GM12874 (cell line): ENCODE measurements at regions not wholly inside any gene's neighbourhood (a gene's known extent, or its start where the extent isn't known, plus 50 kb on each side); places are given as distances from the start of the nearest gene placed in this dataset.

Experiments
- TF ChIP-seq, protein P1 (sequence below): IDR thresholded peaks from 2 replicates; pipeline ENCODE4 v1.5.1; 2011; ENCODE audit warnings: low read depth, mild to moderate bottlenecking, control low read depth, low read length, moderate library complexity; ENCODE audit not compliant: insufficient read depth

DNA sequence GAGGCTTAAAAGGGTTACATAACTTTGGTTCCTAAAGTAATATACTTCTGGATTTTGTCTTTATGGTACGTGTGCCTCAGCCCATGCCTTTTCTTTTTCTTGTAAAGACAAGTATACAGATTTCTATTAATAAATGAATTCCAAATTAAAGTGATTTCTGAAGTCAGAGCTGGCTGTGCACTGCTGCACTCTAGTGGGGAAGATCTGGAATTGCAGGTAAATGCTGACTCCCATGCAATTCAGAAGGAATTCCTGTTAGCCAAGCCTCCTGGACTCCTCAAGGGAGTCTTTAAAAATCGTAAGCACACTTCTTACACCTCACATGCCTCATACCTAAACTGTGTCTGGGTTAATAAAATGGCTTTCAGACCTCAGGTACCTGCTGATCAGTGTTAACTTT lies 118.4 kb upstream of the SLC7A1 start:
- TF ChIP-seq, protein P1, sequence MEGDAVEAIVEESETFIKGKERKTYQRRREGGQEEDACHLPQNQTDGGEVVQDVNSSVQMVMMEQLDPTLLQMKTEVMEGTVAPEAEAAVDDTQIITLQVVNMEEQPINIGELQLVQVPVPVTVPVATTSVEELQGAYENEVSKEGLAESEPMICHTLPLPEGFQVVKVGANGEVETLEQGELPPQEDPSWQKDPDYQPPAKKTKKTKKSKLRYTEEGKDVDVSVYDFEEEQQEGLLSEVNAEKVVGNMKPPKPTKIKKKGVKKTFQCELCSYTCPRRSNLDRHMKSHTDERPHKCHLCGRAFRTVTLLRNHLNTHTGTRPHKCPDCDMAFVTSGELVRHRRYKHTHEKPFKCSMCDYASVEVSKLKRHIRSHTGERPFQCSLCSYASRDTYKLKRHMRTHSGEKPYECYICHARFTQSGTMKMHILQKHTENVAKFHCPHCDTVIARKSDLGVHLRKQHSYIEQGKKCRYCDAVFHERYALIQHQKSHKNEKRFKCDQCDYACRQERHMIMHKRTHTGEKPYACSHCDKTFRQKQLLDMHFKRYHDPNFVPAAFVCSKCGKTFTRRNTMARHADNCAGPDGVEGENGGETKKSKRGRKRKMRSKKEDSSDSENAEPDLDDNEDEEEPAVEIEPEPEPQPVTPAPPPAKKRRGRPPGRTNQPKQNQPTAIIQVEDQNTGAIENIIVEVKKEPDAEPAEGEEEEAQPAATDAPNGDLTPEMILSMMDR: peak; percentile 62

DNA sequence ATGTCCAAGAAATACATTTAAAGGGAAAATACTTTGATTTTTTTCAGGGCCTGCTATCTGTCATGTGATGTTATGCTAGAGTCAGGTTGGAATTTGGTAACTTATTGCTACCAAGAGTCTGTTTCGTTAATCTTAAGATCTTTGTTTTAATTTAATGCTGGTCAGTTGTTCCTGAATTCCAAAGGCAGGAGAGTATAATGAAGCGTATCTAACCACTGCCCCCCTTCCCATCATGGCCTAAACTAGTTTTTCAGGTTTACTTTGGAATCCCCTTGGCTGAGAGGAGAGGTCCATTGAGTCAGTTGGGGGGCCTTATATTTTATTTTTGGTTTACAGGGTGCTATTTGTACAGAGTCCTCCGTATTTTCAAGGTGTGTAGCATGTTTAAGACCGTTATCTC lies 116.3 kb upstream of the SLC7A1 start:
- TF ChIP-seq, protein P1: no peak

DNA sequence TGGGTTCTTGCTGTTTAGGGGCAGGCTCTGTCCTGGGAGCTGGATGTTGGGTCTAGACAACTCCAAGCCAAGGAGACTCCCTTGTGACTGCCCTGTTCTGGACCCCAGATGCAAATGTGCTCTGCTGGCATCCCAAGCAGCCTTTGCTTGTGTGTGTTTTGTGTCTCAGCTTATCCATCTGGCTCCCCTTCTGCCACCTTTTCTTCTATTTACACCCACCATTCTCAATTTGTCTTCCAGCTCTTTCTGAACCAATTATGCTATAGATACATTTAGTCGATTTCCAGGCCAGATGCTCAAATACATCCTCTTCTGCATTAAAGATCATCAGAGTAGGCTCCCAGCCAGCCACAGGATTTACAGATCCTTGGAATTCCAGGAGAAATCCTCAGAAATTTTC lies 115.0 kb upstream of the SLC7A1 start:
- TF ChIP-seq, protein P1: no peak

DNA sequence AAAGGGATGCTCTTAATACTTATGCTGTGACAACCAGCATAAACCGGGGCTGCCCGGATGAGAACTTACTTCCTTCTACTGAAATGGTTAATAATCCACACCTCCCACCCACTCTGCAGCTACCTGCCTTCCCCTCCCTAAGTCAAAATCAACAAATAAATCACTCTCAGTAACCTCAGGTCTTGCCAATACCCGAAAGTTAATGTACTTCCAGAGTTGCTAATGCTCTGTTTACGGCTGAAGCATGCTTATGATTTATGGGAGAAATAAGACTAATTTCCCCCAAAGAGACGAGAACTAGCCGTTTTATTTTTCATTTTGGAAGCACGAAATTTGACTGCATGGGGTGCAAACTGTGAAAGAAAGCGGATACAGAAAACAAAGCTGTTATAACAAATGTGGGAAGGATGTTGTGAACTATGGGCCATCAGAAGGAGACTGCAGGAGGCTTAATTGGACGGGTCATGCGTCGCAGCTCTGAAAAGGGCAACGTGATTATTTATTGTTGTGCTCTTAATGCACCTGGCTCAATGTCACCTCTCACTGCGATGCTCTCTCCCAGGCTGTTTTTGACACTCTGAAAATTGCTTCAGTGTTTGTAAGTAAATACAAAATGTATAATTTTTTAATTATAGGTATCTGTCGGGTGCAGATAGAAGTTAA lies 114.0 kb upstream of the SLC7A1 start:
- TF ChIP-seq, protein P1: no peak

DNA sequence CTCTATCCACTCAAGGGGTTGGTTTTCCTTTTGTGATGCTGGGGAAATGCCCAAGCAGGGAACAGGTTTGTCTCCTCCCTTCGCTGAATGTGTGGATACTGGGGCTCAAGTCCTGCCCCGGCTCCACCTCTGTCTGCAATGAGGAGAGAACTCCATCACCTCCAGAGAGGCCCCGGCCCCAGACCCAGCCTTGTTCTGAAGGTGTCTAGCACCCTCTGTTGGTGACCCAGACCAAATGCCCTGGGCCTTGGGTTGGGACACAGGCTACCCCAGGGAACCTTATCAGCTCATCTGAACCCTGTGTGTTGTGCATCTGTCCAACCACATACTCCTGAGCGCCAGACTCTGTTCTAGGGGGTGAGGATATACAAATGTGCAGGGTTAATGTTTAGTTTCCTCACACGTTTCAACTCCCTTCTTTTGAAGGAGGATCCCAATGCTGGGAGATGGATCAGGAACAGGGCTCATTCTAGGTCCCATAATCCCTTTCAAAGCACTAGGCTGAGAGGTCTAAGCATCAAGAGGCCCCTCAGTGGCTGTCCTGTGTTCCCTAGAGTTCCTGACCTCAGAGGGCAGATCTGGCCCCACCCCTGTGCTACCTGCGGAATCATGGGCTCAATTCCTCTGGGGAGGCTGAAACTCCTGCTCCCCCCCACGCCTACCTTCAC lies 112.5 kb upstream of the SLC7A1 start:
- TF ChIP-seq, protein P1: peak; percentile 72

DNA sequence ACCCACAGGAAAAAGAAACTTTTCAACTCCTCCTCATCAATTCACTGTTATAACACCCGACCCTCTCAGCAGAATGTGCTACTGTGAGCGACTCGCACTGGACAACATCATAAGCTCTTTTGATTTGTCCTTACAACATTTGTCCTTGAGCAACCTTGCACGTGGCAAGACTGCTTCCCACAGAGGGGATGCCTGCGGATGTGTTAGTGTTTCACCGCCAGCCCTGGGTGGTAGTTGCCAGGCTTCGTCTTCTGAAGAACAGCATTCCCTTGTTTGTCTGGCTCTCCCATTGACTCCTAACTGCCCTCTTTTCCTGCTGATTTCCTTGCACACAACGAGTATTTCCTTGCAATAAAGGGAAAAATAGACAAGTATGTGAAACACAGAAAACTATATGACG lies 111.4 kb upstream of the SLC7A1 start:
- TF ChIP-seq, protein P1: no peak

DNA sequence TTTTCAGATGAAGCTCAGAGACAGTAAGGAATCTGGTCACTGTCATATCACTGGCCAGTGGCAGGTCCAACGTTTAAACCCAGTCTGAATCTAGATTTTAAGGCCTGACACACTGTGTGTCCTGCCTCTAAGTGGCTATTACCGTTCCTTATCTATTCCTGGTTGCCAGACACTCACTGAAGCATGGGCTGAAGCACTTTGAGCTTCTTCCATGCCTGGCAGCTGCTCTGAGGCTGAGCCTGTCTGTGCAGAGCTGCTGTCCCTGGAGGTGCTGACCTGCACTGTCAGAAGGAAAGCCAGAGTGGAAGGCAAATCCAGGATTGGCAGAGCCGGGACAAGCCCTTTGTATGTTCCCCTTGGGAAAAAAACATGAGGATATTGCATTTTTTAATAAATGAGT lies 109.2 kb upstream of the SLC7A1 start:
- TF ChIP-seq, protein P1: no peak
